Esophagus muscularis mucosa (tissue), 3 donors: ENCODE measurements at regions not wholly inside any gene's neighbourhood (a gene's known extent, or its start where the extent isn't known, plus 50 kb on each side); places are given as distances from the start of the nearest gene placed in this dataset.

Experiments
- POLR2A ChIP-seq: fragments of 450-650 bp; IDR thresholded peaks from one replicate; pipeline ENCODE4 v1.6.1; 2017; ENCODE audit warnings: antibody characterized with exemption, moderate library complexity, mild to moderate bottlenecking, low read depth
- TF ChIP-seq, protein P1 (sequence below), 3 experiments: fragments of 200-600 bp in 2 of 3; fragments of 450-650 bp in 1 of 3; sonication (generic) in 2 of 3; IDR thresholded peaks; one replicate each; pipeline ENCODE4 v1.5.1; 2017 to 2019; ENCODE audit warnings: antibody characterized with exemption in 3 of 3, mild to moderate bottlenecking in 2 of 3, moderate library complexity in 1 of 3

GRCh38 chr3:30353711-30354467 is 252.5 kb upstream of the TGFBR2 start:
- TF ChIP-seq, protein P1, sequence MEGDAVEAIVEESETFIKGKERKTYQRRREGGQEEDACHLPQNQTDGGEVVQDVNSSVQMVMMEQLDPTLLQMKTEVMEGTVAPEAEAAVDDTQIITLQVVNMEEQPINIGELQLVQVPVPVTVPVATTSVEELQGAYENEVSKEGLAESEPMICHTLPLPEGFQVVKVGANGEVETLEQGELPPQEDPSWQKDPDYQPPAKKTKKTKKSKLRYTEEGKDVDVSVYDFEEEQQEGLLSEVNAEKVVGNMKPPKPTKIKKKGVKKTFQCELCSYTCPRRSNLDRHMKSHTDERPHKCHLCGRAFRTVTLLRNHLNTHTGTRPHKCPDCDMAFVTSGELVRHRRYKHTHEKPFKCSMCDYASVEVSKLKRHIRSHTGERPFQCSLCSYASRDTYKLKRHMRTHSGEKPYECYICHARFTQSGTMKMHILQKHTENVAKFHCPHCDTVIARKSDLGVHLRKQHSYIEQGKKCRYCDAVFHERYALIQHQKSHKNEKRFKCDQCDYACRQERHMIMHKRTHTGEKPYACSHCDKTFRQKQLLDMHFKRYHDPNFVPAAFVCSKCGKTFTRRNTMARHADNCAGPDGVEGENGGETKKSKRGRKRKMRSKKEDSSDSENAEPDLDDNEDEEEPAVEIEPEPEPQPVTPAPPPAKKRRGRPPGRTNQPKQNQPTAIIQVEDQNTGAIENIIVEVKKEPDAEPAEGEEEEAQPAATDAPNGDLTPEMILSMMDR (IDR thresholded peaks at IDR 0.05), result no peak
- TF ChIP-seq POLR2A, result no peak
